ENCODE measurements at regions not wholly inside any gene's neighbourhood (a gene's known extent, or its start where the extent isn't known, plus 50 kb on each side); places are given as distances from the start of the nearest gene placed in this dataset.
"Not testable (repeated sequence)": the region's sequence is repeated elsewhere in the genome, so short reads cannot be mapped to it uniquely, and the experiment has no call there.

DNA sequence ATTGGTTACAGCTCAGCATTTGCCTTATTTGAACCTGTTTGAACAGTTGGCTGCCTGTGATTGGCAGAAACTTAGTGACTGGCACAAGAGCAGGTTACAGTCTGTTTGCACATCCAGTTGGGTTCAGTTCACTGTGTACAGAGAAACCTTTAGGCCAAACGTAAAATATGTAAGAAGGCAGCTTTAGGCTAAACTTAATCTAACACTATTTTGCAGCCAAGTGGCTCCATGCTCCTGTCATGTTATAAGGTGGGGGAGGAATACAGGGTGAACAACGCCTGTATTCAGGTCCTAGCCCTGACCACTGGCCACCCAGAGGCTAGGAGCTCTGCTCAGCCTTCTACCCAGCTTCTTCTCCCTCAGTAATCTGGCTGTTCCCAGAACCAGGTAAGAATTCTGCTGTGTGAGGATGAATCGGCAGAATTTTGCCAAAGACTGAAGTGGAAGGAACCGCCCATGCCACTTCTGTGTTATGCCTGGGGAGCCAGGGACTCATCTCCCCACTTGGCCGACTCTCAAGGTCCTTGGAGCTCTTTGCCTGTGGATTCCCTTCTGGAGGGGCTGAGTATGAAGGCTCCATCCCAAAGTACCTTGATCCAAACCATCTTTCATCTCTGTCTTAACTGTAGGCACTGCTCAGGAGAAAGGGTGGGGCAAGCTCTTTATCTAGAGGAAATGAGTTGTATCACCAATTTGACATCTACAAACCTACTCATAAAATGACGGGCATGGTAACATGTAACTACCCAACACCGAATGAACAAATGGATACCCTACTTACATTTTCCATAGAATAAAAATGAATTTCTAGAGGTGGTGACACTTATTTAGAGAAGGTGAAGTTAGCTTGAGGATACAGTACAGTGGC is 164.4 kb upstream of the NAMPT start:
- DNase-seq (ENCODE audit: low read depth in 2 of 2), result no peak

DNA sequence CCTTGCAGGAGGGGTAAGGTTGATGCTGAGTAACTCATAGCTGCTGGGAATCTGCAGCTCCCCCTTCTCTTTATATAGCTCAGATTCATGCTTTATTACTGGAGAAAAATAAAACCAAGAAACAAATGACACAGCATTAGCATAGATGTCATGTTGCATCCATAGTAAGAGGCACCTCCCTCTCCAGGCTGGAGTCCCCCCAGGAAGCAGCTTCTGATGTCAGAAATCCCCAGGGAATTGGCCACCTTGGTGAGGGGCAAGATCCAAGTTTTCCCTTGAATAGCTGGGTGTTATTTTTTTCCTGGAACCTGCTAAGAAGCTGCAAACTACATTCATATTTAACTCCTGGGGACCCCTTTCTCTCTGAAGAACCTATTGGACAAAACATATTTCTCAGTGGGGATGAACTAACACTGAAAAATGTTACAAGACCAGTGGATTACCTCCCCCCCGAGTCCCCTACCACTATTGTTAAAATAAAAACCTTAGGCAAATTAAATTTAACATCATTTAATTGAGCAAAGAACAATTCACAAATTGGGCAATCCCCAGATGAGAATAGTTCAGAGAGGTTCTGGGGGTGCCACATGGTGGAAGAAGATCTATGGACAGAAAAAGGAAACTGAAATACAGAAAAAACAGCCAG is 163.7 kb upstream of the NAMPT start:
- DNase-seq (ENCODE audit: low read depth in 2 of 2), result no peak

DNA sequence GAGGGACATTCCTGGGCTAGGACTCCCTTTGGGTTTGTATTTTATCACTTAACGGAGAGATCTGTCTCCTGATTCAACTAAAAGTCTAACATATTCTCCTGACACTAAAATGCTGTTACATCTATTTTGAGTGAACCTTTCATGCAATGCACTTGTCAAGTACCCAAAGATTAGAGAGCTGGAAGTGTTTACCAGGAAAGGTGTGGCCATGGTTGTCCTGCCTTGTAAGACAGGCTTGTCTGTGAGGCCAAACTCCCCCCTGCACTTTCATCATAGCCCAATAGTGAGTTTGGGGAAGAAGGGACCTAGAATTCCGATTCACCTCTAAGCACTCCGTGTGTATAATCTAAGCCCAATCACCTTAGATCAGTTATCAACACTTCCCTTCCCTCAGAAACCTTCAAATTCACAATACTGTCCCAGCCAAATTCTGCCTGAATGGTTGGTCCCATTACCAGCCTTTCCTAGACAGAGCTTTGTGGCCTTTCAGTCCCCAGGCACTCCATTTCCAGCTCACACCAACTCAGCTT is 162.6 kb upstream of the NAMPT start:
- no peak for DNase-seq (ENCODE audit: low read depth in 2 of 2)

GRCh38 chr7:106445366-106445765 is 160.6 kb upstream of the NAMPT start:
- not testable (repeated sequence) for DNase-seq (ENCODE audit: low read depth in 2 of 2)

GRCh38 chr7:106444068-106444655 is 159.4 kb upstream of the NAMPT start:
- no peak for DNase-seq (ENCODE audit: low read depth in 2 of 2)

- no peak for DNase-seq (ENCODE audit: low read depth in 2 of 2)
These were observed 158.4 kb upstream of the NAMPT start for GRCh38 chr7:106443156-106443555.

- DNase-seq (ENCODE audit: low read depth in 2 of 2), result no peak
These were observed 157.7 kb upstream of the NAMPT start for GRCh38 chr7:106442476-106442875.

GRCh38 chr7:106441343-106441742 is 156.6 kb upstream of the NAMPT start:
- not testable (repeated sequence) for DNase-seq (ENCODE audit: low read depth in 2 of 2)

DNA sequence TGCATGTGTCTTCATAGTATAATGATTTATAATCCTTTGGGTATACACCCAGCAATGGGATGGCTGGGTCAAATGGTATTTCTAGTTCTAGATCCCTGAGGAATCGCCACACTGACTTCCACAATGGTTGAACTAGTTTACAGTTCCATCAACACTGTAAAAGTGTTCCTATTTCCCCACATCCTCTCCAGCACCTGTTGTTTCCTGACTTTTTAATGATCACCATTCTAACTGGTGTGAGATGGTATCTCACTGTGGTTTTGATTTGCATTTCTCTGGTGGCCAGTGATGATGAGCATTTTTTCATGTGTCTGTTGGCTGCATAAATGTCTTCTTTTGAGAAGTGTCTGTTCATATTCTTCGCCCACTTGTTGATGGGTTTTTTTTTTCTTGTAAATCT is 152.2 kb upstream of the NAMPT start:
- DNase-seq (ENCODE audit: low read depth in 2 of 2), result not testable (repeated sequence)

DNA sequence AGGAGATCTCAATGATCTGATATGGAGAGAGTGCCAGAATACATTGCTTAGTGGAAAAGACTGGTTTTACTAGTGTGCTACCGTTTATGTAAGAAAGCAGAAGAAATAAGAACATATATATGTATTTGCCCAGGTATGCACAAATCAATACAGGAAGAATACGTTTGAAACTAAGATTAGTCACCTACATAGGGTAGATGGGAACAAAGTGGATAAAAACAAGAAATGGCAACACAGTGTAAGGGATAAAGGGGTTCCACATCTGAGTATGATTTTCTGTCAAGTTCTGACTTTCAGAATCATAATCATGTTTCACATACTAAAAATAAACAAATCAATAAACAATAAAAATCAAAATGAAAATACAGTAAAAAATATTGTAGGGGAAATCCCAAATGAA is 148.6 kb upstream of the NAMPT start:
- no peak for DNase-seq (ENCODE audit: low read depth in 2 of 2)

DNA sequence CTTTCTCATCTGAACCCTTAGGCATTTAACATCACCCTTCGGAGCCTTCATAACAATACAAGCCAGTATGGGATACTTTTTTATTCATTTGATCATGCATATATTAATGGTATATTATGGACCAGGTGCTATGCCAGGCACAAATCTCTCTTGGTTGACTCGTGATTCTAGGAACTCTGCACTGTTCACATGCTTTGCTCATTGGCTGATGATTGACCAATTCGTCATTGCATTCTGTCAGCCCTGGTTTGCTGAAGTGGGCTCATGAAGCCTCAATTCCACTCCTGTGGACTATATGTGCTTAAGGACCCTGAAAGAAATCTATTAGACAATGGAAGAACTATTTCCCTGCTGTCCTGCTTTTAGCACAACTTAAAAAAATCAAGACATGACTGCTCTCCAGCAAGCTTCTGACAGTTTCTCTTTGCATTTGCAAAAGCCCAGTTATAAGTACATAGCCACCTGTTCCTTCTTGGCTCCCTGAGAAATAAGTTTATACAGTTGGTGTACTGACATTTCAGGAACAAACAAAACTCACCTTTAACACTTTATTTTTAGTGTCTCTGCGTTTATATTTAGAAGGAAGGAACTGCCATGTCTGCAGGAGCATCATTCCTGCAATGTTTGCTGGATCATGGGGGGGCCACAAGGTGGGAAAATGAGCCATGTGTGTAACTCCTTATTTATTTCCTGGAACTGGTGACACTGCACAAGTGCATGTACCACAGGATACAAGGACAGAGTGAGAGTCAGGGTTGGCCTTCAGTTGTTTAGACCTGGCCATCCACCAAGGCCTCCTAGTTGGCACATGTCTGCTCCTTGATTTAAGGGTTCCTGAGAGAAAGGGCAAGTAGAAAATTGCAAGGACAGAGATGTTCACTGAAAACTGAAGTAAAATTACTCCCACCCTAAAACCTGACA is 146.0 kb upstream of the NAMPT start:
- DNase-seq (ENCODE audit: low read depth in 2 of 2), result no peak

GRCh38 chr7:106430103-106430502 is 145.3 kb upstream of the NAMPT start:
- DNase-seq (ENCODE audit: low read depth in 2 of 2), result no peak

DNA sequence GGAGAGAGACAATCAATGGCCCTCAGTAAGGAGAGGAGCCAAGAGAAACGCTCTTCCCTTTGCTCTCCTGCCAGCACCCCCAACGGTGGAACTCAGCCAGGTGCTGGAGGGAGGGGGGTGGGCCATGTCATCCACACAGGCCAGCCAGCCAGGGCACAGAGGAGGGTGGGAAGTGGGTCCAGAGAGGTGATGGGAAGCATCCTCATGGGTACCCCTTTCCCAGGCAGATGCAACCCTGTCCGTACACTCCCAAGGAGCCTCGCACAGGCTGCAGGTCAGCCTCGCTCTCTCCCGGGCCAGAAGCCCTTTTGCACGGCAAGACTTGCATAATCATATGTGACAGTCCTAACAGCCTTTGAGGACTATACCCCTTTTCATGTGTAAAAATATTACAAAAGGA is 142.0 kb upstream of the NAMPT start:
- no peak for DNase-seq (ENCODE audit: low read depth in 2 of 2)

DNA sequence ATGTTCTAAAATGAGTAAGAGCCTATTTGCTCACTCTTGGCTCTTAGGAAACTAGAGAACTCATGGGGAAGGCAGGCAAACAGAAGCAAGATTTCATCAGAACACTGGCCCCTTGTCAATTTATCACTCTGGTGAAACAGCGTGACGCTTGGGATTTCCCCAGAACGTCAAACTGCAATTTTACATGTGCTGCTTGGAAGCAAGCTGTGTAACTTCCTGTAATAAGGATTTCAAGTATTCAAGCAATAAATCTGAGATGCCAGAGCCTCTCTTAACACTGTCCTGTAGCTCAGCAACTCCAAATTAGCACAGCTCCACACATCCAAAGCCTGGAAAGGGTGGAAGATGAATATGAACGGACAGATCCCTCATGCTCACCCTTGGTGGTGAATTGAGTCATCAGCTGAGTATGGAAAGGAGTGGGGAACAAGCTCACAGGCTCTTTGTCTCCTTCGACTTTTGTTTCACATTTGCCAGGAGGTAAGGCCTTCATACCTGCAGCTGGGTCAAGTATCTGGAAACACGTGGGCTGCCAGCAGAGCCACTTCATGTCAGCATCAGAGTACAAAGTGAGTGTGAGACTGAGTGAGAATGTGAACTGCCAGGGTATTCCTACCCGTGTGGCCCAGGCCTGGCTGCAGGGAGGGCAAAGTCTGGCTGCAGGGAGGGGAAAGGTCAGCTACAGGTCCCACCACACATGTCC is 140.4 kb upstream of the NAMPT start:
- peak; percentile 68 to 72 for DNase-seq (ENCODE audit: low read depth in 2 of 2)

DNA sequence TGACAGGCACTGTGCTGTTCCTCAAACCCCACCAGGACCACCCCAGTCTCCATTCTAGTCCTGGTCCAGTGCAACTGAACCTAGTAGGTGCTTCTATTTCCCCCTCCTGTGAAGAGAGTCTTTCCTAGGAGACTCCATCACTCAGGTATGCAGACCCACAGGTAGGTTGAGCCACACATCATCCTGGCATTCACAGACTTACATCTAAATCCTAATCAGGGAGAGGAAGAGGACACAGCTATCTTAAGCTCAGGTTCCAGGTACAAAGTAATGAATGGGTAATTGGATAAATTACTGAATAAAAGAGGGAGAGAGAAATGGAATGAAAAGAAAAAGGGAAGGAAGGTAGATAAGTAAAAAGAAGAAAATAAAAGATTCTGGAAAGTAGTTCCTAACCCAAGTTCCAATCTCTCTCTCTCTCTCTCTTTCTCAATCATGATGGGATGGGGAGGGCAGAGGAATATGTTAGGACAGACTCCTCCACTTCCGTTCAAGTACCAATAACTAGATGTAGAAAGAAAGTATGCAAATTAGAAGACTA is 139.8 kb upstream of the NAMPT start:
- no peak for DNase-seq (ENCODE audit: low read depth in 2 of 2)

- no peak for DNase-seq (ENCODE audit: low read depth in 2 of 2)
These were observed 139.2 kb upstream of the NAMPT start for GRCh38 chr7:106423821-106424475.

DNA sequence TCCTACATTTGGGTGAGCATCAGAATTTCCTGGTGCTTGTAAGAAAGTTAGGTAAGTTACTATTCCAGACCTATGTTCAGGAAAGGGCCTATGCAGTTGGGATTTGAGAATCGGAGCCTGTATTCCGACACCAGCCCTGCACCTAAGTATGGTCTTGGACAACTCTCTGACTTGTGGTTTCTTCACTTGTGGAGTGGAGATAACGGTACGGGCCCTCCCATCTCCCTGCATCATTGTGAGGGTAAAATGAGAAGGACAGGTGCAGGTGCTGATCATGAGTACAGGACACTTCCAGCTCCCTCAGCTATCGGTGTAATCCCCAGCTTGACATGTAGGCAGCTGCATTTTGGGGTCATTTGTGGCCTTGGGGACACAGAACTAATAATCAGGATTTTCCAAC is 138.3 kb upstream of the NAMPT start:
- no peak for DNase-seq (ENCODE audit: low read depth in 2 of 2)

DNA sequence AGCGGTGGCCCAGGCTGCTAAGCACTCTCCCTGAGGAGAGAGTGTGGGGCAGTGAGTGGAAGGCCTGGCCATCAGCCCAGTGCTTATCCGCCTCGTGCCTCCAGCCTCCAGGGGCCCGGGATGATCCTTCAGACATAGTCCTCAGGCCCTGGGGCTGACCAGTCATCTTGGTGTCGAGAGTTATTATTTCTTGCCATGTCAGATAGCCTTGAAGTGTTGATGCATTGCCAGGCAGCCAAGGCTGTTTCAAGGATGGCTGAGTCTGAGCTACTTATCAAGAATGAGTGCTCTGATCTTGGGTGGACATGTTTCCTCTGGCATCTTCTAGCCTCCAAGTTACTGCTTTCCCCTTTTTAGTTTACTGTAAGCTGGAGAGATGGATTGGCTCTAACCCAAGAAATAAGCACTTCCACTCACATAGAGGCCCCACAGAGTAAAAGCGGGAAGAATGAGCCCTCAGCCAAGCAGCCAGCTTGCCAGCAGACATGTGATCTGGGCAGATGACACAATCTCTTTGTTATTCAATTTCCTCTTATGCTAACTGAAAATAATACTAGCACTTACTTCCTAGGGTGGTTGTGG is 136.5 kb upstream of the NAMPT start:
- DNase-seq (ENCODE audit: low read depth in 2 of 2), result no peak

DNA sequence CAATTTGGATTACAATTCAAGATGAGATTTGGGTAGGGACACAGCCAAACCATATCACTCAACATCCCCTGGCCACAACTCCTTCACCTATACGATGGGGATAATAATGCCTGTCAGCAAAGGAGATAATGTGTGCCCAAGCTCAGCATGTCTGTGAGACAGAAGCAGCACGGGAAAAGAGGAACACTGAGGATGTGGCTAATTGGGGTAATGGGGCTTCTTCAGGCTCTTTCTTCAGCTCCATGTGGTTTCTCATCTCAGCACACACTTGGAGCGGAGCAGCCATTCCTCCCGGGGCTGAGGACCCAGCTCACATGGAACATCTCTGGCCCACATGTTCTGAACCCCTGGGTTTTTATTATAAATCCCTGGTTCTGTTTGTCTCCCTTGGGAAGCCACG is 136.0 kb upstream of the NAMPT start:
- no peak for DNase-seq (ENCODE audit: low read depth in 2 of 2)

- DNase-seq (ENCODE audit: low read depth in 2 of 2), result no peak
These were observed 135.4 kb upstream of the NAMPT start for GRCh38 chr7:106420210-106420609.
